ENCODE measurements at regions not wholly inside any gene's neighbourhood (a gene's known extent, or its start where the extent isn't known, plus 50 kb on each side); places are given as distances from the start of the nearest gene placed in this dataset.

DNA sequence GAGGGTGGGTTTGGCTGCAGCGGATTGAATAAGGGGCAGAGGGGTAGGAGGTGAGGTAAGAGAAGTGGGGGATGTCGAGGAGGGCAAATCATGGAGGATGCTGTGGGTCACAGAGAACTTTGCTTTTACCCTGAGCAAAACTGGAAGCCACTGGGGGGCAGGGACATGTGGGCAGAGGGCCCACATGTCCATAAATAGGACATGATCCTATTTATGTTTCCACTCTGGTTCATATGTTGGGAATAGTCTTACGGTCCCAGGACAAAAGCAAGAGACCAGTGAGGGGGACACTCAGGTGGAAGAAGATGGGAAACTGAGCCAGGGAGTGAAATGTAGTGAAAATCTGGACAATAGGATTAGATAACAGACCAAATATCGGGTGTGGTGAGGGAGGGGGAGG, 85.5 kb upstream of the MRPS22 start:
- Histone ChIP-seq H3K27me3 (peaks cover 11% of the 10 kb centered on the region), H3K9me3 (no peaks in the 10 kb centered on the region), H3K4me1 (ENCODE audit: control insufficient read depth in 1 of 2, insufficient read depth in 1 of 2, low read depth in 1 of 2, low read length in 1 of 2) (no peaks in the 10 kb centered on the region), H3K27ac (no peak overlapping the region), H3K4me3 (ENCODE audit: low read depth in 1 of 2, low read length in 1 of 2) (no peak overlapping the region), H3K36me3 (no peaks in the 10 kb centered on the region)
- TF ChIP-seq, protein P1, sequence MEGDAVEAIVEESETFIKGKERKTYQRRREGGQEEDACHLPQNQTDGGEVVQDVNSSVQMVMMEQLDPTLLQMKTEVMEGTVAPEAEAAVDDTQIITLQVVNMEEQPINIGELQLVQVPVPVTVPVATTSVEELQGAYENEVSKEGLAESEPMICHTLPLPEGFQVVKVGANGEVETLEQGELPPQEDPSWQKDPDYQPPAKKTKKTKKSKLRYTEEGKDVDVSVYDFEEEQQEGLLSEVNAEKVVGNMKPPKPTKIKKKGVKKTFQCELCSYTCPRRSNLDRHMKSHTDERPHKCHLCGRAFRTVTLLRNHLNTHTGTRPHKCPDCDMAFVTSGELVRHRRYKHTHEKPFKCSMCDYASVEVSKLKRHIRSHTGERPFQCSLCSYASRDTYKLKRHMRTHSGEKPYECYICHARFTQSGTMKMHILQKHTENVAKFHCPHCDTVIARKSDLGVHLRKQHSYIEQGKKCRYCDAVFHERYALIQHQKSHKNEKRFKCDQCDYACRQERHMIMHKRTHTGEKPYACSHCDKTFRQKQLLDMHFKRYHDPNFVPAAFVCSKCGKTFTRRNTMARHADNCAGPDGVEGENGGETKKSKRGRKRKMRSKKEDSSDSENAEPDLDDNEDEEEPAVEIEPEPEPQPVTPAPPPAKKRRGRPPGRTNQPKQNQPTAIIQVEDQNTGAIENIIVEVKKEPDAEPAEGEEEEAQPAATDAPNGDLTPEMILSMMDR (IDR thresholded peaks at IDR 0.05), result no peak

- Histone ChIP-seq H3K9me3 (no peaks in the 10 kb centered on the region), H3K4me1 (ENCODE audit: control insufficient read depth in 1 of 2, insufficient read depth in 1 of 2, low read depth in 1 of 2, low read length in 1 of 2) (no peaks in the 10 kb centered on the region), H3K27ac (no peak overlapping the region), H3K4me3 (ENCODE audit: low read depth in 1 of 2, low read length in 1 of 2) (no peak overlapping the region), H3K36me3 (no peaks in the 10 kb centered on the region), H3K27me3 (peaks cover 11% of the 10 kb centered on the region)
- TF ChIP-seq, protein P1 (IDR thresholded peaks at IDR 0.05), result no peak
These were observed 84.4 kb upstream of the MRPS22 start for GRCh38 chr3:139259398-139259797.

DNA sequence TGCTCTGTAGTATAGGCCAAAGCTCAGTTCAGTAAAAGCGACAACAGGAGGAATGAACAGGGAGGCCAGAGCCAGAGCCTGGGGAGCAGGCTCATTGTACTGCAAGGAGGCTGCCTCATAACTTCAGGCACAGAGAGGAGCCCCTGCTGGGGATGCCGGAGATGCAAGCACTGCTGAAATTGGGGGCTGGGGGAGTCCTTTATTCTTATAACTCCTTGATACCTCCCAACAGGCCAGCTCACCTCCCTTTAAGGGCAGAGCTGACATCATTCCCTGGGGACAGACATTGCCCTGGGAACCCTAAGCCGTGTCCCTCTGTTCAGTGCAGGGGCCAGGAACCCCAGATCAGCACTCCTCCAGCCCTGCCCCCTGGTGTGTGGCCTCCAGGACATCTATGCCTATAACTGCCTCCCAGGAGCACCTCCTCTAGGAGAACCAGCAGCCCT, 83.8 kb upstream of the MRPS22 start:
- Histone ChIP-seq H3K27me3 (peaks cover 11% of the 10 kb centered on the region), H3K36me3 (no peaks in the 10 kb centered on the region), H3K9me3 (no peaks in the 10 kb centered on the region), H3K4me1 (ENCODE audit: control insufficient read depth in 1 of 2, insufficient read depth in 1 of 2, low read depth in 1 of 2, low read length in 1 of 2) (no peaks in the 10 kb centered on the region), H3K4me3 (ENCODE audit: low read depth in 1 of 2, low read length in 1 of 2) (no peak overlapping the region), H3K27ac (no peak overlapping the region)
- TF ChIP-seq, protein P1 (IDR thresholded peaks at IDR 0.05), result no peak

GRCh38 chr3:139260793-139261736, 82.8 kb upstream of the MRPS22 start:
- Histone ChIP-seq H3K36me3 (no peaks in the 10 kb centered on the region), H3K4me1 (ENCODE audit: control insufficient read depth in 1 of 2, insufficient read depth in 1 of 2, low read depth in 1 of 2, low read length in 1 of 2) (no peaks in the 10 kb centered on the region), H3K4me3 (ENCODE audit: low read depth in 1 of 2, low read length in 1 of 2) (no peak overlapping the region), H3K27ac (no peak overlapping the region), H3K27me3 (peaks cover 11% of the 10 kb centered on the region), H3K9me3 (no peaks in the 10 kb centered on the region)
- TF ChIP-seq, protein P1 (IDR thresholded peaks at IDR 0.05), result no peak

- Histone ChIP-seq H3K27me3 (peaks cover 11% of the 10 kb centered on the region), H3K4me1 (ENCODE audit: control insufficient read depth in 1 of 2, insufficient read depth in 1 of 2, low read depth in 1 of 2, low read length in 1 of 2) (no peaks in the 10 kb centered on the region), H3K4me3 (ENCODE audit: low read depth in 1 of 2, low read length in 1 of 2) (no peak overlapping the region), H3K27ac (no peak overlapping the region), H3K9me3 (no peaks in the 10 kb centered on the region), H3K36me3 (no peaks in the 10 kb centered on the region)
- TF ChIP-seq, protein P1 (IDR thresholded peaks at IDR 0.05), result no peak
These were observed 81.8 kb upstream of the MRPS22 start for GRCh38 chr3:139261754-139262586.

Data from neutrophil (primary cell).